Right lobe of liver (tissue), 6 donors: ENCODE measurements at regions not wholly inside any gene's neighbourhood (a gene's known extent, or its start where the extent isn't known, plus 50 kb on each side); places are given as distances from the start of the nearest gene placed in this dataset.

Source experiments
- ATAC-seq, 4 donors: fragments of 200-7000 bp; cut with Tn5 transposase; one replicate each; pipeline ENCODE4 v1.9.1; 2020; ENCODE audit warnings: mild to moderate bottlenecking in 4 of 4, moderate library complexity in 4 of 4
- DNase-seq, 3 donors: peaks; one replicate each; pipeline ENCODE4 v3.0.0-alpha.2; 2020
- H3K27ac ChIP-seq, 3 donors: fragments of 200-600 bp; one replicate each; pipeline ENCODE4 v1.8.0; 2022
- H3K27me3 ChIP-seq, 2 donors: fragments of 200-600 bp; one replicate each; pipeline ENCODE4 v1.8.0; 2022
- H3K36me3 ChIP-seq, 4 donors: fragments of 200-600 bp; sonication (generic) in 1 of 4; one replicate each; pipeline versions ENCODE4 v1.5.1 to v1.8.0; 2017 to 2022; ENCODE audit warnings: control low read depth in 1 of 4
- H3K4me1 ChIP-seq, 4 donors: fragments of 200-600 bp; sonication (generic) in 1 of 4; one replicate each; pipeline versions ENCODE4 v1.5.1 to v1.8.0; 2017 to 2022; ENCODE audit warnings: control low read depth in 1 of 4
- H3K4me3 ChIP-seq, 3 donors: fragments of 200-600 bp; one replicate each; pipeline ENCODE4 v1.8.0; 2022
- H3K9me3 ChIP-seq, 4 donors: fragments of 200-600 bp; sonication (generic) in 1 of 4; one replicate each; pipeline versions ENCODE4 v1.5.1 to v1.8.0; 2017 to 2022; ENCODE audit warnings: control low read depth in 1 of 4
- POLR2A ChIP-seq: fragments of 450-650 bp; IDR thresholded peaks from one replicate; pipeline ENCODE4 v1.6.1; 2017; ENCODE audit warnings: antibody characterized with exemption, mild to moderate bottlenecking
- WGBS: methylation state at CpG from one replicate; pipeline ENCODE4 v1.1.6; 2018; ENCODE audit warnings: low coverage, low lambda C conversion rate; ENCODE audit not compliant: insufficient coverage; ENCODE audit errors: missing lambda C conversion rate; 5-methylcytosine and 5-hydroxymethylcytosine counted together
- intact Hi-C, 2 donors: fragments of 100-400 bp; cut with DNase I; formaldehyde crosslinking; loops; one replicate each; pipeline versions ENCODE4 v1.11.2 to v1.14.1; 2022
- TF ChIP-seq, protein P1 (sequence below), 4 donors: fragments of 200-600 bp in 3 of 4; fragments of 450-650 bp in 1 of 4; IDR thresholded peaks; one replicate each; pipeline versions ENCODE4 v1.5.1 to v1.8.0; 2016 to 2022; ENCODE audit warnings: antibody characterized with exemption in 4 of 4, mild to moderate bottlenecking in 2 of 4
- donor health status: DM: no; HTN: yes; CAD: no.
- donor health status: DM: no; HTN: no; CAD: no.
- donor health status: DM: no; HTN: no; CAD: no.
- donor health status: DM: no; HTN: yes; CAD: no.
- donor health status: DM: no; HTN: yes; CAD: no.

DNA sequence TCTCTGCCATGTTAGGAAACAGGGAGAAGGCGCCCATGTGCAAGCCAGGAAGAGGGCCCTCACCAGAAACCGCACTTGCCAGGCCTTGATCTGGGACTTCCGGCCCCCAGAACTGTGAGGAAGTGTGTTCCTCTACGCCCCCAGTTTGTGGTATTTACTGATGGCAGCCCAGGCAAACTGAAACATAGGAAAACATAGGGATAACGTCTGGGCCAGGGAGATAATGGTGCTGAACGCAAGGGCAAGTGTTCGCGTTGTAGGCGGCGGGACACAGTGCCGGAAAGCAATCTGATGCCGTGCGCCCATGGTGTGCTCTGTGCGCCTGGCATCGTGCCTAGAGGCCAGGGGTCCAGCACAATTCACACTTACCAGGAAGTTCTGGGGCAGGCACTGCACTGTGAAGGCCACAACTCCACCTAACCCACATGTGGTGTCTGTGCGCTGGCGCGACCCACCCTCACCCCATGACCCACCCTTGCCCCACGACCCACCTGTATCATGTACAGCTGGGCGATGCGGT is 53.6 kb downstream of the ARL6IP4 start:
- DNase-seq (peak in 1 of 3 donors; percentile 33), ATAC-seq (peak in 3 of 4 donors; percentile 6 to 22 (median 10))
- Histone ChIP-seq H3K4me3 (no peak overlapping the region), H3K27me3 (no peaks in the 10 kb centered on the region), H3K27ac (no peak overlapping the region), H3K36me3 (peaks cover 0 to 6% (median 1%) of the 10 kb centered on the region in 4 donors), H3K4me1 (no peaks in the 10 kb centered on the region), H3K9me3 (no peaks in the 10 kb centered on the region)
- TF ChIP-seq, protein P1, sequence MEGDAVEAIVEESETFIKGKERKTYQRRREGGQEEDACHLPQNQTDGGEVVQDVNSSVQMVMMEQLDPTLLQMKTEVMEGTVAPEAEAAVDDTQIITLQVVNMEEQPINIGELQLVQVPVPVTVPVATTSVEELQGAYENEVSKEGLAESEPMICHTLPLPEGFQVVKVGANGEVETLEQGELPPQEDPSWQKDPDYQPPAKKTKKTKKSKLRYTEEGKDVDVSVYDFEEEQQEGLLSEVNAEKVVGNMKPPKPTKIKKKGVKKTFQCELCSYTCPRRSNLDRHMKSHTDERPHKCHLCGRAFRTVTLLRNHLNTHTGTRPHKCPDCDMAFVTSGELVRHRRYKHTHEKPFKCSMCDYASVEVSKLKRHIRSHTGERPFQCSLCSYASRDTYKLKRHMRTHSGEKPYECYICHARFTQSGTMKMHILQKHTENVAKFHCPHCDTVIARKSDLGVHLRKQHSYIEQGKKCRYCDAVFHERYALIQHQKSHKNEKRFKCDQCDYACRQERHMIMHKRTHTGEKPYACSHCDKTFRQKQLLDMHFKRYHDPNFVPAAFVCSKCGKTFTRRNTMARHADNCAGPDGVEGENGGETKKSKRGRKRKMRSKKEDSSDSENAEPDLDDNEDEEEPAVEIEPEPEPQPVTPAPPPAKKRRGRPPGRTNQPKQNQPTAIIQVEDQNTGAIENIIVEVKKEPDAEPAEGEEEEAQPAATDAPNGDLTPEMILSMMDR (IDR thresholded peaks at IDR 0.05), result no peak
- TF ChIP-seq POLR2A, result no peak
- WGBS, result 53% methylated on average over 7 of the region's 21 CpGs
- intact Hi-C loops, result no loop called here

DNA sequence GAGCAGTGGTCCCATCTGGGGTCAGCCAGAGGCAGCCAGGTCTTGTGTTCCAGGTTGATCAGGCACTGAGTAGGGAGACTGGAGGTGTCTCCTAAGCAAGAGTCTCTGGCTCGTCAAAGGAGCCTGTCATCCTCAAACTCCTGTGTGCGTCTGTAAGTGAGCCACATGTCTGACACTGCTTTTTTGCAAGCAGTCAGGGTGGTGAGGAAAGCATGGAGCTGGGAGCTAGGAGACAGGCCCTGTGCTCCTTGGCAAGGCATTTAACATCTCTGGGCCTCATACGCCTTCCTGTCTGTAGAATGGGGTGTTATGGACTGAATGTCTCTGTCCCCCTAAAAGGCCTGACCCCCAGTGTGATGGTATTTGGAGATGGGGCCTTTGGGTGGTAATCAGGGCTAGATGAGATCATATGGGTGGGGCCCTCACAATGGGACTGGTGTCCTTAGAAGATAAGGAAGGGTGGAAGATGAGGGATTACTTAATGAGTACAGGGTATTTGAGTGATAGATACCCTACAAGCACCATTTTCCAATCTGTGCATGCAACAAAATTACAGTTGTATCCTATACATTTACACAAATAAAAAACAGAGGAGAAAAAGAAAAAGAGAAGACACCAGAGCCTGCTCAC is 53.0 kb downstream of the ARL6IP4 start:
- Histone ChIP-seq H3K27ac (no peak overlapping the region), H3K9me3 (no peaks in the 10 kb centered on the region), H3K4me1 (no peaks in the 10 kb centered on the region), H3K36me3 (peaks cover 0 to 6% (median 1%) of the 10 kb centered on the region in 4 donors), H3K27me3 (no peaks in the 10 kb centered on the region), H3K4me3 (no peak overlapping the region)
- DNase-seq, result no peak
- TF ChIP-seq POLR2A, result no peak
- TF ChIP-seq, protein P1 (IDR thresholded peaks at IDR 0.05), result no peak
- 80% methylated on average over 1 of the region's 3 CpGs for WGBS
- no peak for ATAC-seq
- intact Hi-C loops, result no loop called here

DNA sequence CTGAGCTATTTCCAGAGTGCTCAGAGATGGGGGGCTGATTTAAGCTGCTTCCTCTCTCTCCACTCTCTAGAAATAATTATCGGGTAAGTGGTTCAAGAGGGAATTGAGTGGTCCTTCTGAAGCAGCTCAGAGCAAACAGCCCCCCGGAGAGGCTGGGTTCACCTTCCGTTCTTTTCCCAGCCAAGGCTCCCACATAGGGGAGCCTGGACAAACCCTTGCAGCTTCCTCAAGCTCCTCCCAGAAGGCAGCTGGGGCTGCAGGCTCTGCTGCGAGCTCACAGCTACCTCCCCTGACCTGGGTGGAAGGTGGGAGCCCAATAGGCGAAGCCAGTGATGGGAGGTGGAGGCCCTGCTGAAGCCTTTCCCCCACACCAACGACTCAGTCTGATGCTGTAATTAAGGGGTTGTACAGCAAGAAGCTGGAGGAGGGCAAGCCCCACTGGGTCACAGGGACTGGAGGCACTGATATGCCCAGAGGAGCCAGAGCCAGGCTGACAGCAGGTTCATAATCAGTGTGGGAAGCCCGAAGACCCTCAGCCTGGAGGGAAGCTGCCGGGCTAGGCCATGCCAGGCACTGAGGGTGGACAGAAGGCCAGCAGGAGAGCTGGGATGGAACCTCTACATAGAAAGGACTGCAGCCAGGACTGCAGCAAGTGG is 52.4 kb downstream of the ARL6IP4 start:
- intact Hi-C loops, result no loop called here
- no peak overlapping the region for H3K27ac ChIP-seq
- no peak overlapping the region for H3K4me3 ChIP-seq
- WGBS, result 94% methylated on average over 3 of the region's 8 CpGs
- H3K27me3 ChIP-seq, result no peaks in the 10 kb centered on the region
- ATAC-seq (no peak), DNase-seq (peak in 1 of 3 donors; percentile 39)
- no peaks in the 10 kb centered on the region for H3K4me1 ChIP-seq
- no peaks in the 10 kb centered on the region for H3K9me3 ChIP-seq
- peaks cover 0 to 6% (median 1%) of the 10 kb centered on the region in 4 donors for H3K36me3 ChIP-seq
- TF ChIP-seq, protein P1 (IDR thresholded peaks at IDR 0.05), result no peak
- TF ChIP-seq POLR2A, result no peak
